KBM-7 (cell line): ENCODE measurements at regions not wholly inside any gene's neighbourhood (a gene's known extent, or its start where the extent isn't known, plus 50 kb on each side); places are given as distances from the start of the nearest gene placed in this dataset.

Experiments used
- DNase-seq: peaks from one replicate; pipeline ENCODE4 v3.0.0-alpha.2; 2015
- in situ Hi-C: fragments of 300-500 bp; cut with MboI; formaldehyde crosslinking; loops from 2 replicates; pipeline ENCODE4 v1.14.3; 2020; ENCODE audit warnings: low sequenced_read_pairs, low pct_unique_long_range_greater_than_20kb, mixed read lengths

DNA sequence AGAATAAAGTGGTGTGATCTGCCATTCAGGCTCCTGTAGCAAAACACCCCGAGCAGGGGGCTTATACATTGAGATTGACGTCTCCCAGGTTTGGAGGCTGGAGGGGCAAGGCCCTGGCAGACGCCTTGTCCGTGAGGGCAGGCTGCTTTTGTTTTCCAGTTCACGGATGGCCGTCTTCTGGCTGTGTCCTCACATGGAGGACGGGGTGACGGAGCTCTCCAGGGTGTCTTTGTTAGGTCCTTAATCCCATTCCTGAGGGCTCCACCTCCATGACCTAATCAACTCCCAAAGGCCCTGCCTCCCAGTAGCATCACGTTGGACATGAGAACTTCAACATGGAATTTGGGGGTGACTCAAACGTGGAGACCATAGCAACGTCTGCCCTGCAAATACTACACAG, 147.7 kb downstream of the KIF26A start:
- in situ Hi-C loops = no loop called here

DNA sequence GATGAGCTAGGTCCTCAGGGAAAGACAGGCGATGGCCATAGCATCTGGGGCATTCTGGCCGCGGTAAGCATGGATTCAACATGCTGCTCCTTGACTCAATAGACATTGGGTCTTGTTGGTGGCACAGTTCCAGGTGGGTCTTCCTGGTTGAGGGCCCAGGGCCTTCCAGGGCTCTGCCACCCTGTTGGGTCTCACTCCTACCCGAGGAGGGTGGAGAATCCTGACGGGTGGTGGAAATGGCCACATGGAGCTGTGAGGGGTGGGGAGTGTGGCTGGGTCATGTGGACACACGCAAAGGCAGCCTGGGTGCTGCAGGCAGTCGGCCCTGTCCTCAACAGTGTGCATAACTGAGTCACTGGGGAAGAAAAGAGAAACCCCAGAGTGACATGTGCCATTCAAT, 148.1 kb downstream of the KIF26A start:
- DNase-seq = no peak
- in situ Hi-C loops = no loop called here

More for the DNA sequence above, 147.7 kb downstream of the KIF26A start:
- no peak for DNase-seq

DNA sequence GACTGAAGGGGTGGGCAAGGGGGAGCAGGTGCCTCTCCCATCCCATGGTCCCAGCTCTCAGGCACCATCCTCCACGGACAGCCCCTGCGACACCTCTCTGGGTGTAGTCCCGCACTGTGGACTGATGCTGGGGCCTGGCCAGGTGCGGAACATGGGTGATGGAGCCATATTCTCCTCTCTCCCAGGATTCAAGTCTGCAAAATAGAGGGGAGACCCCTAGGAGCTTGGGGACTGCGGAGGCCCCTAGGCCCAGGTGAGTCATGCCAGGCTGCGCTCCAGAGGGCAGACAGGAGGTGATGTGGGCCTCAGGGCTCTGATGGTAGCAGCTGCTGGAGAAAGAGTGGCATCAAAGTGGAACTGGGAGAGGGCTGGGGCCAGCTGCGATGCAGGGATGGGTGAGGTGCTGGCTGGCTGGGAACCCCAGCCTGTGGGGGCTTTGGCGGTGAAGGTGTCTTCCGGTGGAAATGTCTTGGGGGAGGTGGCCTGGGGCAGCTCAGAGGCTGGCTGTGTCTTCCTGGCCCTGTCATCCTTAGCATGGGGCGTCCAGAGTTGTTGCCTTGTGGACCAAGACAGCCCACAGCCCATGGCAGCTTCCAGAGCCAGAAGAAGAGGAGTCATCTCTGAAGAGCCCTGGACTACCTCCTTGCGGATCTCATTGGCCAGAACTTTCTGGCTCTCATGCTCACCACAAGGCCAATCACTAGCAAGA, 149.1 kb downstream of the KIF26A start:
- in situ Hi-C loops = no loop called here
- DNase-seq = no peak

DNA sequence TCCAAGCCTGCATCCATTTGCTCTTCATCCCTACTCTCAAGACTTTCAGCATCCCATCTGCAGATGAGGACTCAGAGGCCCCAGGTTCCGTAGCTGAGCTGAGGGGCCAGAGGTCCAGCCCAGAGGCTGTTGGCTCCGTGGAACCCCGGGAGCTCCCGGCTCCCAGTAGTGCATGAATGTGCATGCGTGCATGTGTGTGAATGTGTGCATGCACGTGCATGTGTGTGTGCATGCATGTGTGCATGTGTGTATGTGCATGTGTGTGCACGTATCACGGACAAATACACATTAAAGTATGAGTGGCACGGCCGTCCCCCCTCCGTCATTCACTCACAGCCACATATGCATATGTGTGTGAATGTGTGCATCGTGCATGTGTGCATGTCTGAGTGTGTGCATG, 149.9 kb downstream of the KIF26A start:
- DNase-seq = no peak
- in situ Hi-C loops = no loop called here

DNA sequence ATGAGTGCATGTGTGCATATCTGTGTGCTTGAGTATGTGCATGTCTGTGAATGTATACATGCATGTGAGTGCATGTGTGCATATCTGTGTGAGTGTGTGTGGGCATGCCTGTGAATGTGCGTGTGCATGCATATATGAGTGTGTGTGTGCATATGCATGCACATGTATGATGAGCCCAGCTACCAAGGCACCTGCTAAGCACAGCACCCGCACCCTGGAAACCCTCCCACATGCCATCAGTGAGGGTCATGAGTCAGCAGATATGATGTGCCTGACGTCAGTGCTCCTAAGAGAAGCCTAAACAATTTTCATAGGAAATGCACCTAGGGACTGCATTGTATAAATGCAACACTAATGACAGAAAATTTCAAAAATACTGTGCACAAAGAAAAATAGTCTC, 151.1 kb downstream of the KIF26A start:
- in situ Hi-C loops = no loop called here
- no peak for DNase-seq

DNA sequence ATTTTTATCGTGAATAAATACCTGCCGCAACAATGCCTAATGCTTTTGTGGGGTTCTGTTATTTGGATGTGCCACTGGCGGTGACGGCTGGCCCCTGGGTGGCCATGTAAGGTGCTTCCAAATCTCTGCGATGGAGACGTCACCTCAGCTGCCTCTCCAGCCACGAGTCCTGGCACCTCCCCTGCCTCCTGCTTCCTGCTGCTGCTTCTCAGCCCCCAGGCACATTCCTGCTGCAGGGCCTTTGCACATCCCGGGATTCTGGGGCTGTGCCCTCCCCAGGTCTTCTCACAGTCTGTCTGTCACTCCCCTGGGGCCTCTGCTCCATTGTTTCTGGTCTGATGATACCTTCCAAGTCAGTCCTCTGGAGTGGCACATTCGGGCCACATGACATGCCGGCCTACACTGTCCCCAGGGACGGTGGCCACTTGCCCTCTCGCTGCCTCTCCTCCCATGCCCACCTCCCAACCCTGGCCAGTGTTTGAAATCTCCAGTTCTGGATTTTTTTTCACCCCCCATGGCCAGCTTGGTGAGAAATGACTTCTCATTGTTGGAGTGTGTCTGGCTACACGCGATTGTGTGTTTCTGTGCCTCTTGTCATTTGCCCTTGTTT, 151.8 kb downstream of the KIF26A start:
- in situ Hi-C loops = no loop called here
- DNase-seq = no peak

DNA sequence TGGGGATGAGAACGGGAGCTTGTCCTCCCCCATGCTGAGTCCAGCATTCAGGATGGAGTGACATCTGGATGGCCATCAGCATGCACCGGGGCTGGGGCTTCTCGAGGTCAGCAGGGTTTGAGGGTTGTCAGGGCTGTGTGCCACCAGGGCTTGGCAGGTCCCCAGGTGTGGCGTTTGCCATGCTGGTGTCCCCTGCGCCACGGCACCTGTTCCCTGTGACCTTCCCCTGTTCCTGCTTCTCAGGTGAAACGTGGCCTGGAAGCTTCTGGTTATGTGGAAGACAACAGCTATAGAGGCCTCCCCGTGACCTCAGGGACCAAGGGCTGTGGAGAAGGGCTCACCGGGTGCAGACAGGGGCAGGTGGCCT, 152.4 kb downstream of the KIF26A start:
- no peak for DNase-seq
- in situ Hi-C loops = no loop called here

DNA sequence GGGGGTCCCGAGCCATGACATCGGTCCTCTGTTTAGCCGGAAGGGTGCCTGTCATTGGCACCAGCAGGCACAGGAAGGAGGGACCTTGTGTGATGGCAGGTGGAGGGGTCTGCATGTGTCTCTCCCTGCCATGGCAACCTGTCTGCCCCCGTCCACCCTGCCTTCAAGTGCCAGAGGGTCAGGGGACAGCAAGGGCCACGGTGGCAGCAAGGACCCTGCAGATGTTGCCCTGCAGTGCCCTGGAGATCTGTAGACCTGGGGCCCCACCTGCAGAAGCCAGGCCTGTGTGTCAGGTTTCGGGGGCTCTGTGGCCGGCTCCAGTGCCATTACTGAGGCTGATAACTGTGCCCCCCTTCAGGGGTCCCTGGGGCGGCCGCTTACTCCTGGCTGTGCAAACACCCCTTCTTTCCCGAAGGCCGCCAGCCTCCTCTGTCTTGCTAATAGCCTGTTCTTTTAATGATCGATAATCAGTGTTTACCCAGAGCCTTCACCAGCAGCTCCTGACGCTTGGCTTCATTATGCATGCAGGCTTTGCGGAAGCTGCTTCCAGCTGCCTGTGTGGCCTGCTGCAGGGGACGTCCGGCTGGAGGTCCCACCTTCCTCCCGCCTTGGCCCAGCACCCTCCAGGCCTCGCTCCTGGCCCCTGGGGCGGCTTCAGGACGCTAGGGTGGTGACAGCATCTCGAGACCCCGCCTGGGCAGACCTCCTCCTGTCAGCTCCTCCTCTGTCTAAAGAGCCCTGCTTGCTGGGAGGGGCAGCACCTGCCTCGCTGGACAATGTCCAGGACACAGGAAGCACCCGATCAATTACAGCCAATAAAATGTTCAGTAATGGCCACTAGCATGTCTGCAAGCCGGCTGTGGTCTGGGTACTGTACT, 153.0 kb downstream of the KIF26A start:
- in situ Hi-C loops = no loop called here
- DNase-seq = no peak

DNA sequence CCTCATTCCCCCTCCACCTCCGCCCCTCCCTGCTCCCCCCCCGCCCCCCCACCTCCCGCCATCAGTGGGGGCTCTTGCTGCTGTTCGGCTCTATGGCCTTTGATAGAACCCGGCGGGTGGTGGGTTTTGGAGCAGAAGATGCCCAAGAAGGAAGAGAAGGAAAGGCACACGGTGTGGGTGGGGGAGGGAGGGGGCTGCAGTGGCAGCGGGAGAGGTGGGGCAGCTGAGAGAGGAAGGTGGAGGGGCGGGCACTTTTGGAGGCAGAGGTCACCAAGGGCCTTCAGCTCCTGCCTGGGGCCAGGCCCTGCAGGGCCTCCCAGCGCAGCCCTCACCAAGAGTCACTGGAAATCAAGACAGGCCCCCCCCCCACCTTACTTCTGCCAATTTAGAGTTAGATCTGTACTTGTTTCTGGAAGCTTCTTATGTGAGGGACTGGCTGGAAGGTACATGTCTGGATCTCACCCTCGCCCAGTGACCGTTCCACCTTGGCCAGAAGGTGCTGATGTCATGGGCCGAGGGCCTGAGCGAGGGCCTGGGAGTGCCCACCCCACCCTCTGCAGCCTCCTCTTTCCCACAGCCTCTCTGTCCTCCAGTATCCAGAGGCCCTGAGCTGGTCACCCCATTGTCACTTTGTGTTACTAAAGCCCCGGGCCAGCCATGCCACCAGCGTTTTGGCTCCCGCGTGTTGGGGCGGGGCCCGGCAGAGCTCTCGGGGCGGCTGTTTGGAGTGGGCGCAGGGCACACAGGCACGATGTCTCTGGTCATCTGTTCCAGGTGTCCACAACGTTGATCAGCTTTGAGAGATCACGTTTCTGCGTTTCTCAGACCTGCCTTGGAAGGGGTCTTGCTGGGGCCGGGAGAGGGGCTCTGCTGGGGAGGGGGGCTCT, 153.9 kb downstream of the KIF26A start:
- DNase-seq = no peak

DNA sequence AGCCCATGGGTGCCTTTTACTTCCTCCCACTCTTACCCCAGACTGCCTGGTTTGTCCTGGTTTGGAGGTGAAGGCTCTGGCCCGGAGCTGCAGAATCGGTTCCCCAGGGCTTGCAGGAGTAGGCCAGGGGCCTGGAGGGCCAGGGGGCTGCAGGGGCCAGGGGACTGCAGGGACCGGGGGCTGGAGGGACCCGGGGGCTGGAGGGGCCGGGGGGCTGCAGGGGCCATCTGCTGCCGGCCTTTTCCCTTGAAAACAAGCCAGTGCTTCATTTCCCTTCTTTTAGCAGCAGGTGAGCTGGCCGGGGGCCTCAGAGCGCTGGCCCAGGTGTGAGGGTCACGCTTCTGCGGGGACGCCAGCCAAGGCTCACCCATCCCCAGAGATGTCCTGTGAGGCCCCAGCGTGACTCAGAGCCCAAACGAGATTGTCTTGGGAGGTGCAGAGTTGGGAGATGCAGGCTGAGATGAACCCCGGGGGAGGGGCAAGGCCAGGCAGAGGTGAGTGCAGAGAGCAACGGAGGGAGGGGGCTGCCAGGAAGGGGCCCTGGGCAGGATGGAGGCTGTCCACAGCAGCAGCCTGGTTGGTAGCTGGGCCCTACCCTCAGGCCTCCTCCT, 154.9 kb downstream of the KIF26A start:
- DNase-seq = no peak
- in situ Hi-C loops = no loop called here

More for the DNA sequence above, 153.9 kb downstream of the KIF26A start:
- in situ Hi-C loops = no loop called here

DNA sequence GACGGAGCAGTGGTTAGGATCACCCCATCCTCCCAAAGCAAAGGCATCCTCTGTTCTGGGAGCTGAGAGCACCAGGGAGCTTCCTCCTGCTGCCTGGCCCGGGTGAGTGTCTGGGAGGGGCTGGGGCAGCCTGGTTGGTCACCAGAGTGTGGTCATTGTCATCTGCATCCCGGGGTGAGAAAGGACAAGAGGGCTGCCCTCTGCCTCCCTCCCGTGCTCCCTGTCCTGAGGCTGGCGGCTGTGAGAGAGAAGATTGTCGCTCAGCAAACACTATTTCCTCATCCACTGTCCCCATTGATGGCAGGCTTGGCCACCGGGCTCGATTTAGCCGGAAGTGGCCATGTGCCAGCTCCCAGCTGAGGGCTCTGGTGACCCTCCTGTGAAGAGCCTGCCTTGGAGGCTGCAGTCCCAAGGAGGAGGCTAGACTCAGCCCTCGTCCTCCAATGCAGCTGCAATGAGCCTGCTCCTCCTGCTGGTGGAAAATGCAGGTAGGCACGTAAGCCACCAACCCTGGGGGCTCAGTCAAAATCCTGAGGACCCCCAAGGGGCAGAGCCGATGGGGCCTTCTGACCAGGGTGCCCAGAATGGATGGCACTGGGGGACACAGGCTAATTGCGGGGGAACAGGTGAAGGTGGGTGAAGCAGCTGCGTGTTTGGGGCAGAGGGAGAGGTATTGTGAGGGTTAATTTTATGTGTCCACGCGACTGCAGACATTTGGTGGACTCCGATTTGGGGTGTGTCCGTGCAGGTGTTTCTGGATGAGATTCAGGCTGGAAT, 155.7 kb downstream of the KIF26A start:
- DNase-seq = no peak
- in situ Hi-C loops = no loop called here

DNA sequence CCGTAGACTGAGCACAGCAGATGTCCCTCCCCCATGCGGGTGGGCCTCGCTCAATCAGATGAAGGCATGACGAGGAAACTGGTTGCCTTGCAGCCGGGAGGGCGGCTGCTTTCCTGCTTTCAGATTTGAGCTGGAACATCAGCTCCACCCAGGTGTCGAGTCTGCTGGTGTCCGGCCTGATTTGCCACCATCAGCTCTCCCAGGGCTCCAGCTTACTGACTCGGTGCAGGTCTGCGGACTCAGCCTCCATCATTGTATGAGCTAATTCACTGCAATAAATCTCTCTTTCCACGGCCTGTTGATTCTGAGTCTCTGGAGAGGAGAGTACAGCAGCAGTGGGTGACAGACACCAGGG, 156.2 kb downstream of the KIF26A start:
- DNase-seq = no peak
- in situ Hi-C loops = no loop called here

DNA sequence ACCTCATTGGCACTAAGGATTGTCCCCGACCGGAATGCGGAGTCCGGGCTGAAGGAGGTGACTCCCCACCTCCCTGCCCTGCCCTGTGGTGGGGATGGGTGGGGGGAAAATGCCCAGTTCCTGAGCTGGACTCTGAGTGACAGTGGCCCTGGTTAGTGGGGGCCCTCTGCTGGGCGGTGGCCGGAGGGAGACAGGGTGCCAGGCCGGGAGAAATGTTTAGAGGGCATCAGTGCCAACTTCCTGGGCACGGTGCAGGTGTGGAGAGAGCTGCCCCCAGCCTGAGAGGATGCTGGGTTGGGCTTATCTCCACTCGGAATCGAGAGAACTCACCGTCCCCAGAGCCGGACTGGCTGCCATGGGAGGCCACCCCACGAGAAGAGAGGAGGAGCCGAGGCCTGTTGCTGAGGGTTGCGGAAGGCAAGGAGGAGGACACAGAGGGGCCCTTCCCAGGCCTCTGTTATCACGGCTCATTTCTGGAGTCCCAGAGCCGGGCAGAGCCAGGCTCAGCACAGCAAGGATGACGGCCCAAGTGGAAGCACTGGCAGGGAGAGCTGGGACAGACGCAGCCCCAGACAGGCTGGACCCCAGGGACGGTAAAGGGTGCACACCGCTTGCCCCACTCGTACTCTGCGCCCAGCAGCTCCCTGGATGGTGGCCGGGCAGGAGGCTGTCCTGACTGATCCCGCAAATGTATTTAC, 156.7 kb downstream of the KIF26A start:
- in situ Hi-C loops = no loop called here
- DNase-seq = no peak

DNA sequence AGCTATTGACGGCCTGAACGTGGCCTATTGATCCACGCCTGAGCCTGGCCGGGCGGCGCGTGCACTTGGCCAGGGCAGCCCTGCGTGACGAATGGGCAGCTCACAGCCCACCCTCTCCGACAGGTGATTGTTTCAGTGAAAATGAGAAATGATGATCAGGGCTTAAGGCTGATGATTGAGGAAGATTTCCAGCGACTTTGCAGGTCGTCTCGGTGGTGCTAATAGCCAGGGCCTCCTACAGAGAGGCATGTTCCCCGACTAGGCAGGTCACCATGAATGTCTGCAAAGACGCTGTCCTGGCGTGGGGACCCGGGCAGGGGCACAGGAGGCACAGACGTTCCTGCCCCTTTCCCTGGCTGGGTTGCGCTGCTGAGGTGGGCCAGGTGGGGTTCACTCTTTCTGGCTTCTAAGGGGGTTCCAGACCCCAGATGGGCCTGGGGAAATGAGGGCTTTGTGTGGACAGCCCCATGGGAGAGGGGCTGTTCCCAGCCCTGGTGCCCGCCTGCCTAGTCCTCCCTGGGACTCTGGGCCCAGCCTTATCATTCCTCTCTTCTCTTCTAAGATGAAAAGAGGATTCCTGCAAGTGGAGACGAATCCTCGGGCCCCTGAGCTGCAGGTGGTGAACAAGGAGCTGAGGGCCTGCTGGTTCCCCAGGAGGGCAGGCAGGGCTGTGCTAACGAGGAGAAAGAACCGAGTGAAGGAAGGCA, 157.4 kb downstream of the KIF26A start:
- no peak for DNase-seq
- in situ Hi-C loops = no loop called here

DNA sequence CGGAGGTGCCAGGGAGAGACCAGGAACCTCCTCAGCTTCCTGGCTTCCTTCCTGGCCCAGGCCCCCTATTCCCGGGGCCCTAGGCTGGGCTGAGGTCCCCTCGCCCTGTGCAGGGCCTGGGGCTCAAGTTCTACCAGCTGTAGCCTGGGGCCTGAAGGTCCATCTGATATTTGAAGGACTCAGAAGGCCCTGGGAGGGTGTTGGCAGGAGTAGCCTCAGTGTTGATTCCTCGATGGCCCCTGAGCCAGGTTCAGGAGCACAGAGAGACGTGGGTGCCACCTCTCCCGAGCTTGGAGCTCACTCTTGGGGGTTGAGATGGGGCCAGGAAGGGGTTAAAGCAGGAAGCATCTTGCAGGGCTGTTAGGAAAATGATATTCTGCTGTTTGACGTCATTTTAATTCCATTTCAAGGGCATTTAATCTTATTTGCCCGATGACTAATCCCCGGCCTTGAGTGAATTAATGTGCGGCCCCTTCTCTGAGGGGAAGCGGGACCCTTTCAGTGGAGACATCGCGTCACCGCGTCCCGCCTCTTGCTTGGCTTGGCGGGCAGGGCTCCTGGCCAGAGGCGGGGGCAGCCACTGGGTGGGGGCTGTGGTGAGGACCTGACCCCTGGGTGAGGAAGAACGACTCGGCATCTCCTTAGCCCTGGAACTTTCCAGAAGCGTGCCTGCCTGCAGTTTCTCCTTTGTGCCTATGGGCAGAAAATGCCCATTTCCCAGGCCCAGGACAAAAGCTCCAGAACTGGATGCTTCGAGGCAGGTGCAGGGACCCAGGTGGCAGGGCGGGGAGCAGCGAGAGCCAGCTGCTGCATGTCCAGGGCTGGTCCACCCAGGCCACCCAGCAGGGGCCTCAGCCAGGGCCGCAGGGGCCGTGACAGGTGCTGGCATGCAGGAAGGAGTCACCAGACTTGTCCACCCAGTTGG, 158.3 kb downstream of the KIF26A start:
- no peak for DNase-seq
- in situ Hi-C loops = no loop called here

DNA sequence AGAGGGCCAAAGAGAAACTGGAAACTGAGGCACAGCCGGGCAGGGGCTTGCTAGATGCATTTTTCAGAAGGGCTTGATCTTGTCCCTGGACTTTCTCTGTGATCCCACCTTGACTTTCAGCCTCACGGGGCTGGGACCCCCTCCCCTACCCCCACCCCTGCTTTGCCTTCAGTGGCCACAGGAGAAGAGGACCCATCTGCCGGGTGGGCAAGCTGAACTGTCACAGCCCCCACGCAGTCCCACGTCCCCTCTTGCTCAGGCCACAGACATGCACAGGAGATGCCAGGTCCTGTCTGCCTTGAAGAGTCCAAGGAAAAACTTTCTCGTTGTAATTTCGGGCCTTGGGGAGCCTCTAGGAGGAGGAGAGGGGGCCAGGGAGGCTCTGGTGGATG, 158.9 kb downstream of the KIF26A start:
- in situ Hi-C loops = no loop called here
- DNase-seq = no peak
